Vagina (tissue), 2 donors: ENCODE measurements at regions not wholly inside any gene's neighbourhood (a gene's known extent, or its start where the extent isn't known, plus 50 kb on each side); places are given as distances from the start of the nearest gene placed in this dataset.
A peak's percentile ranks its signal among the peaks of the same experiment; 100 is the strongest.

Experiments used
- DNase-seq, 2 donors: peaks; one replicate each; pipeline ENCODE4 v3.0.0-alpha.2; 2017; ENCODE audit errors: extremely low spot score in 2 of 2
- H3K27ac ChIP-seq: fragments of 200-600 bp; sonication (generic); one replicate; pipeline ENCODE4 v1.5.1; 2019
- H3K27me3 ChIP-seq: fragments of 200-600 bp; sonication (generic); one replicate; pipeline ENCODE4 v1.5.1; 2019
- H3K36me3 ChIP-seq, 2 donors: fragments of 200-600 bp; sonication (generic); one replicate each; pipeline ENCODE4 v1.5.1; 2017 to 2019
- H3K4me1 ChIP-seq: fragments of 200-600 bp; sonication (generic); one replicate; pipeline ENCODE4 v1.5.1; 2019
- H3K4me3 ChIP-seq, 2 donors: fragments of 200-600 bp; sonication (generic); 1 replicate in 1 of 2; 2 replicates in 1 of 2; pipeline ENCODE4 v1.5.1; 2016 to 2019
- H3K9me3 ChIP-seq: fragments of 200-600 bp; sonication (generic); one replicate; pipeline ENCODE4 v1.5.1; 2019
- CTCF ChIP-seq, 3 experiments: fragments of 450-650 bp in 2 of 3; fragments of 200-600 bp in 1 of 3; sonication (generic) in 1 of 3; IDR thresholded peaks; one replicate each; pipeline ENCODE4 v1.5.1; 2017 to 2019; ENCODE audit warnings: antibody characterized with exemption in 3 of 3, mild to moderate bottlenecking in 2 of 3, moderate library complexity in 2 of 3
- POLR2A ChIP-seq, 2 donors: fragments of 450-650 bp; IDR thresholded peaks; one replicate each; pipeline ENCODE4 v1.6.1; 2017; ENCODE audit warnings: antibody characterized with exemption in 2 of 2, mild to moderate bottlenecking in 2 of 2, moderate library complexity in 2 of 2
- POLR2AphosphoS5 ChIP-seq, 2 donors: sonication (generic); formaldehyde crosslinking; IDR thresholded peaks; one replicate each; pipeline ENCODE4 v1.9.0; 2017; ENCODE audit warnings: antibody characterized with exemption in 2 of 2, mild to moderate bottlenecking in 2 of 2, low read depth in 1 of 2; ENCODE audit not compliant: insufficient read depth in 1 of 2
- intact Hi-C: fragments of 100-400 bp; cut with DNase I; formaldehyde crosslinking; loops from one replicate; pipeline ENCODE4 v1.15.1; 2023

- no peak overlapping the region for H3K4me3 ChIP-seq
- H3K27me3 ChIP-seq: no peaks in the 10 kb centered on the region
- H3K9me3 ChIP-seq: no peaks in the 10 kb centered on the region
- intact Hi-C loops: no loop called here
- TF ChIP-seq CTCF (IDR thresholded peaks at IDR 0.05) (no peak), POLR2A (IDR thresholded peaks at IDR 0.05) (no peak), POLR2AphosphoS5 (IDR thresholded peaks at IDR 0.05; ENCODE audit: insufficient read depth in 1 of 2, low read depth in 1 of 2) (no peak)
- no peaks in the 10 kb centered on the region for H3K4me1 ChIP-seq
- peak in 1 of 2 donors; percentile 27 for DNase-seq
- H3K27ac ChIP-seq: no peak overlapping the region
- H3K36me3 ChIP-seq: no peaks in the 10 kb centered on the region
Measured at GRCh38 chr19:30625947-30626625, 253.9 kb downstream of the ZNF536 start.

- Histone ChIP-seq H3K27ac (no peak overlapping the region), H3K36me3 (no peaks in the 10 kb centered on the region), H3K9me3 (no peaks in the 10 kb centered on the region), H3K4me1 (no peaks in the 10 kb centered on the region), H3K4me3 (no peak overlapping the region), H3K27me3 (no peaks in the 10 kb centered on the region)
- intact Hi-C loops: no loop called here
- TF ChIP-seq CTCF (IDR thresholded peaks at IDR 0.05) (no peak), POLR2AphosphoS5 (IDR thresholded peaks at IDR 0.05; ENCODE audit: insufficient read depth in 1 of 2, low read depth in 1 of 2) (no peak), POLR2A (IDR thresholded peaks at IDR 0.05) (no peak)
- no peak for DNase-seq
Measured at GRCh38 chr19:30622276-30622675, 250.1 kb downstream of the ZNF536 start.

- no peak overlapping the region for H3K4me3 ChIP-seq
- intact Hi-C loops: loop anchor here (1.0 kb wide), 1 partner anchor 41 kb away; no protein-coding TSS in a partner anchor
- no peaks in the 10 kb centered on the region for H3K9me3 ChIP-seq
- peak in 1 of 2 donors; percentile 13 for DNase-seq
- no peaks in the 10 kb centered on the region for H3K36me3 ChIP-seq
- H3K27ac ChIP-seq: no peak overlapping the region
- TF ChIP-seq POLR2A (IDR thresholded peaks at IDR 0.05) (no peak), CTCF (IDR thresholded peaks at IDR 0.05) (no peak), POLR2AphosphoS5 (IDR thresholded peaks at IDR 0.05; ENCODE audit: insufficient read depth in 1 of 2, low read depth in 1 of 2) (no peak)
- H3K27me3 ChIP-seq: no peaks in the 10 kb centered on the region
- no peaks in the 10 kb centered on the region for H3K4me1 ChIP-seq
Measured at GRCh38 chr19:30621326-30621920, 249.2 kb downstream of the ZNF536 start.

- Histone ChIP-seq H3K27ac (no peak overlapping the region), H3K9me3 (no peaks in the 10 kb centered on the region), H3K27me3 (no peaks in the 10 kb centered on the region), H3K36me3 (no peaks in the 10 kb centered on the region), H3K4me1 (no peaks in the 10 kb centered on the region), H3K4me3 (no peak overlapping the region)
- peak in 1 of 2 donors; percentile 69 for DNase-seq
- TF ChIP-seq CTCF (IDR thresholded peaks at IDR 0.05) (no peak), POLR2A (IDR thresholded peaks at IDR 0.05) (no peak), POLR2AphosphoS5 (IDR thresholded peaks at IDR 0.05; ENCODE audit: insufficient read depth in 1 of 2, low read depth in 1 of 2) (no peak)
- intact Hi-C loops: no loop called here
Measured at GRCh38 chr19:30620354-30620753, 248.2 kb downstream of the ZNF536 start.

- H3K4me1 ChIP-seq: no peaks in the 10 kb centered on the region
- intact Hi-C loops: no loop called here
- H3K9me3 ChIP-seq: no peaks in the 10 kb centered on the region
- TF ChIP-seq POLR2AphosphoS5 (IDR thresholded peaks at IDR 0.05; ENCODE audit: insufficient read depth in 1 of 2, low read depth in 1 of 2) (no peak), POLR2A (IDR thresholded peaks at IDR 0.05) (no peak), CTCF (IDR thresholded peaks at IDR 0.05) (no peak)
- no peak for DNase-seq
- no peak overlapping the region for H3K27ac ChIP-seq
- H3K4me3 ChIP-seq: no peak overlapping the region
- H3K36me3 ChIP-seq: no peaks in the 10 kb centered on the region
- H3K27me3 ChIP-seq: no peaks in the 10 kb centered on the region
Measured at GRCh38 chr19:30609656-30610270, 237.6 kb downstream of the ZNF536 start.
